Tibial nerve (tissue), 3 donors: ENCODE measurements at regions not wholly inside any gene's neighbourhood (a gene's known extent, or its start where the extent isn't known, plus 50 kb on each side); places are given as distances from the start of the nearest gene placed in this dataset.

Source experiments
- EP300 ChIP-seq, 2 donors: sonication (generic); formaldehyde crosslinking; IDR thresholded peaks; one replicate each; pipeline ENCODE4 v1.6.1; 2017; ENCODE audit warnings: antibody characterized with exemption in 2 of 2, mild to moderate bottlenecking in 1 of 2
- POLR2A ChIP-seq, 2 donors: fragments of 450-650 bp; IDR thresholded peaks; one replicate each; pipeline ENCODE4 v1.6.1; 2017; ENCODE audit warnings: antibody characterized with exemption in 2 of 2, mild to moderate bottlenecking in 2 of 2, moderate library complexity in 2 of 2

DNA sequence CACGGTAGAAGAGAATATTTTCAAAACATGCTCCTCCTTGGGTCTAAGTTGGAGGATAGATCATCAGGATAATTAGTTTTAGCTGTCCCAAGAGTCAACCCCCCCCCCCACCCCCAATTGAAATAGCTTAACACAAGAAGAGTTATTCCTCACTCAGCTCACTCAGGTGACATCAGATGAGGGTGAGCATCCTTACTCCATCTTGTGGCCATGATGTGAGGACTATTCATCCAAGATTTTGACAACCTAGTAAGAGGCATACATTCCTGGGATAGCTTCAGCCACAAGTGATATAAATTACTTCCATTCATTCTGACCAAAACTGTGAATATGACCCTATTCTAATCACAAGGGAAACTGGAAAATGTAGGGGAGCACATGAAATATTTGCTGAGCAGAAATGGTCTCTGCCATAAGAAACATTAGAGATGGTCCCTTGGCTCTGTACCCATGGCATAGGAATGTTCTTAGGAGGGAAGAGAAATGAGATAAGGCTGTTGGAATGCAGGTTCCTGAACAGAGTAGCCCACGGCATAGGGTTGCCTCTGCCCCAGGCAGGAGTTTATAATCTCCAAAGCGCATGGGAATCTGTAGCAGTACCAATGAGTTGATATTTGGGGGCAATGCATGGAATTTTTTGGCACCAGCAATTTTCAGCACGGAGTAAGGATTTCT lies 257.2 kb downstream of the CYRIA start:
- TF ChIP-seq POLR2A (IDR thresholded peaks at IDR 0.05) = no peak
- no peak for TF ChIP-seq EP300 (IDR thresholded peaks at IDR 0.05)
